GM18519 (cell line): ENCODE measurements at regions not wholly inside any gene's neighbourhood (a gene's known extent, or its start where the extent isn't known, plus 50 kb on each side); places are given as distances from the start of the nearest gene placed in this dataset.

Source experiments
- ATAC-seq: cut with Tn5 transposase; IDR thresholded peaks from one replicate; pipeline ENCODE4 v1.9.1; 2021; ENCODE audit warnings: mild to moderate bottlenecking, moderate library complexity; ENCODE audit not compliant: unreplicated experiment, low FRiP score

GRCh38 chr5:61817472-61818326 is 485.6 kb downstream of the ZSWIM6 start:
- no peak for ATAC-seq

GRCh38 chr5:61820836-61821235 is 485.2 kb upstream of the KIF2A start:
- ATAC-seq = no peak

GRCh38 chr5:61821561-61821960 is 484.4 kb upstream of the KIF2A start:
- no peak for ATAC-seq

GRCh38 chr5:61822584-61822983 is 483.4 kb upstream of the KIF2A start:
- ATAC-seq = no peak

- no peak for ATAC-seq
Observed at GRCh38 chr5:61823065-61823464, 482.9 kb upstream of the KIF2A start.

- no peak for ATAC-seq
Observed at GRCh38 chr5:61823781-61824180, 482.2 kb upstream of the KIF2A start.

- no peak for ATAC-seq
Observed at GRCh38 chr5:61824396-61824795, 481.6 kb upstream of the KIF2A start.

GRCh38 chr5:61827445-61827975 is 478.5 kb upstream of the KIF2A start:
- no peak for ATAC-seq

- no peak for ATAC-seq
Observed at GRCh38 chr5:61828856-61829255, 477.1 kb upstream of the KIF2A start.

GRCh38 chr5:61831736-61832135 is 474.3 kb upstream of the KIF2A start:
- ATAC-seq = no peak

- ATAC-seq = no peak
Observed at GRCh38 chr5:61837788-61838187, 468.2 kb upstream of the KIF2A start.

GRCh38 chr5:61840361-61840760 is 465.6 kb upstream of the KIF2A start:
- ATAC-seq = no peak

- ATAC-seq = no peak
Observed at GRCh38 chr5:61842840-61843239, 463.2 kb upstream of the KIF2A start.

- no peak for ATAC-seq
Observed at GRCh38 chr5:61850696-61851095, 455.3 kb upstream of the KIF2A start.

- ATAC-seq = no peak
Observed at GRCh38 chr5:61854531-61854930, 451.5 kb upstream of the KIF2A start.

GRCh38 chr5:61860978-61861377 is 445.0 kb upstream of the KIF2A start:
- no peak for ATAC-seq

GRCh38 chr5:61866930-61867329 is 439.1 kb upstream of the KIF2A start:
- ATAC-seq = no peak

- ATAC-seq = no peak
Observed at GRCh38 chr5:61869333-61869732, 436.7 kb upstream of the KIF2A start.

- no peak for ATAC-seq
Observed at GRCh38 chr5:61878471-61878870, 427.5 kb upstream of the KIF2A start.

- no peak for ATAC-seq
Observed at GRCh38 chr5:61881821-61882487, 424.1 kb upstream of the KIF2A start.

GRCh38 chr5:61882901-61883500 is 423.0 kb upstream of the KIF2A start:
- ATAC-seq = no peak
